H9 (cell line): ENCODE measurements at regions not wholly inside any gene's neighbourhood (a gene's known extent, or its start where the extent isn't known, plus 50 kb on each side); places are given as distances from the start of the nearest gene placed in this dataset.

Experiments used
- DNase-seq: peaks from one replicate; pipeline ENCODE4 v3.0.0-alpha.2; 2017
- H2AFZ ChIP-seq: one replicate; pipeline ENCODE4 v1.6.1; 2013; ENCODE audit warnings: mild to moderate bottlenecking, low read length, control low read depth, moderate library complexity
- H2AK5ac ChIP-seq: 2 replicates; pipeline ENCODE4 v1.6.1; 2013; ENCODE audit warnings: low read length, control low read depth, mixed read lengths; ENCODE audit not compliant: insufficient read length
- H2BK120ac ChIP-seq: one replicate; pipeline ENCODE4 v1.6.1; 2013; ENCODE audit warnings: low read depth, mild to moderate bottlenecking, low read length, control low read depth, inconsistent platforms; ENCODE audit not compliant: poor library complexity, severe bottlenecking
- H2BK12ac ChIP-seq: 2 replicates; pipeline ENCODE4 v1.6.1; 2013; ENCODE audit warnings: low read length, control low read depth, mixed read lengths, low read depth; ENCODE audit not compliant: insufficient read length
- H2BK15ac ChIP-seq: 2 replicates; pipeline ENCODE4 v1.6.1; 2013; ENCODE audit warnings: low read depth, low read length, control low read depth
- H2BK20ac ChIP-seq: one replicate; pipeline ENCODE4 v1.6.1; 2013; ENCODE audit warnings: low read depth, mild to moderate bottlenecking, low read length, control low read depth, inconsistent platforms; ENCODE audit not compliant: poor library complexity, severe bottlenecking
- H2BK5ac ChIP-seq: 2 replicates; pipeline ENCODE4 v1.6.1; 2013; ENCODE audit warnings: low read length, control low read depth, mixed read lengths; ENCODE audit not compliant: insufficient read length
- H3K14ac ChIP-seq: 2 replicates; pipeline ENCODE4 v1.6.1; 2013; ENCODE audit warnings: low read length, control low read depth; ENCODE audit not compliant: insufficient read depth
- H3K18ac ChIP-seq: 2 replicates; pipeline ENCODE4 v1.6.1; 2013; ENCODE audit warnings: low read depth, mild to moderate bottlenecking, mixed read lengths, low read length, control low read depth; ENCODE audit not compliant: insufficient read length
- H3K23ac ChIP-seq: 2 replicates; pipeline ENCODE4 v1.6.1; 2013; ENCODE audit warnings: low read length, control low read depth, mixed read lengths, low read depth; ENCODE audit not compliant: insufficient read length
- H3K23me2 ChIP-seq: 2 replicates; pipeline ENCODE4 v1.6.1; 2013; ENCODE audit warnings: low read depth, mild to moderate bottlenecking, mixed read lengths, low read length, control low read depth; ENCODE audit not compliant: insufficient read length, poor library complexity, severe bottlenecking
- H3K27ac ChIP-seq: 2 replicates; pipeline ENCODE4 v1.5.1; 2013; ENCODE audit warnings: low read length, control low read depth, mixed read lengths, low read depth; ENCODE audit not compliant: insufficient read length
- H3K27me3 ChIP-seq: 2 replicates; pipeline ENCODE4 v1.6.1; 2013; ENCODE audit warnings: low read length, control low read depth, inconsistent platforms; ENCODE audit not compliant: insufficient read depth
- H3K4ac ChIP-seq: 2 replicates; pipeline ENCODE4 v1.6.1; 2013; ENCODE audit warnings: low read depth, mild to moderate bottlenecking, control low read depth, inconsistent platforms, low read length, moderate library complexity
- H3K4me1 ChIP-seq: 2 replicates; pipeline ENCODE4 v1.6.1; 2013; ENCODE audit warnings: low read length, control low read depth, inconsistent platforms; ENCODE audit not compliant: insufficient read depth
- H3K4me2 ChIP-seq: 2 replicates; pipeline ENCODE4 v1.6.1; 2013; ENCODE audit warnings: low read length, control low read depth, mixed read lengths; ENCODE audit not compliant: insufficient read length, insufficient read depth
- H3K56ac ChIP-seq: 2 replicates; pipeline ENCODE4 v1.6.1; 2013; ENCODE audit warnings: low read depth, mild to moderate bottlenecking, mixed read lengths, low read length, control low read depth; ENCODE audit not compliant: insufficient read length
- H3K79me1 ChIP-seq: 2 replicates; pipeline ENCODE4 v1.6.1; 2013; ENCODE audit warnings: low read depth, mild to moderate bottlenecking, moderate library complexity, low read length, control low read depth, inconsistent platforms; ENCODE audit not compliant: insufficient read depth, poor library complexity, severe bottlenecking
- H3K79me2 ChIP-seq: 2 replicates; pipeline ENCODE4 v1.6.1; 2013; ENCODE audit warnings: low read length, control low read depth, inconsistent platforms; ENCODE audit not compliant: insufficient read depth
- H3K9ac ChIP-seq: 2 replicates; pipeline ENCODE4 v1.6.1; 2013; ENCODE audit warnings: low read length, control low read depth, mixed read lengths; ENCODE audit not compliant: insufficient read length; ENCODE audit errors: extremely low read depth
- H3K9me3 ChIP-seq: one replicate; pipeline ENCODE4 v1.6.1; 2013; ENCODE audit warnings: low read depth, low read length, inconsistent platforms; ENCODE audit not compliant: control insufficient read depth
- H3T11ph ChIP-seq: one replicate; pipeline ENCODE4 v1.6.1; 2013; ENCODE audit warnings: mild to moderate bottlenecking, low read length, control low read depth, inconsistent platforms
- H4K20me1 ChIP-seq: one replicate; pipeline ENCODE4 v1.6.1; 2013; ENCODE audit not compliant: control insufficient read depth, insufficient read length, insufficient read depth
- H4K5ac ChIP-seq: 2 replicates; pipeline ENCODE4 v1.6.1; 2013; ENCODE audit warnings: low read depth, mild to moderate bottlenecking, mixed read lengths, low read length, control low read depth; ENCODE audit not compliant: insufficient read length
- H4K8ac ChIP-seq: replicated peaks from 2 replicates; pipeline ENCODE4 v1.6.1; 2013; ENCODE audit warnings: low read length, control low read depth, mixed read lengths, low read depth; ENCODE audit not compliant: insufficient read length
- H4K91ac ChIP-seq: 2 replicates; pipeline ENCODE4 v1.6.1; 2013; ENCODE audit warnings: low read depth, mild to moderate bottlenecking, moderate library complexity, mixed read lengths, low read length, control low read depth; ENCODE audit not compliant: insufficient read length
- H3K27ac Mint-ChIP-seq, 3 experiments: 2 replicates in 2 of 3; 3 replicates in 1 of 3; pipeline ENCODE4 v1.8.0; 2020 to 2021; ENCODE audit warnings: mixed read lengths in 3 of 3, mild to moderate bottlenecking in 1 of 3, moderate library complexity in 1 of 3
- H3K27me3 Mint-ChIP-seq: 2 replicates; pipeline ENCODE4 v1.8.0; 2021; ENCODE audit warnings: low read depth, mild to moderate bottlenecking, moderate library complexity, mixed read lengths
- H3K36me3 Mint-ChIP-seq, 3 experiments: 2 replicates in 2 of 3; 3 replicates in 1 of 3; pipeline ENCODE4 v1.8.0; 2020 to 2021; ENCODE audit warnings: low read depth in 3 of 3, mixed read lengths in 3 of 3; ENCODE audit not compliant: insufficient read depth in 1 of 3
- H3K4me1 Mint-ChIP-seq, 2 experiments: 2 replicates each; pipeline ENCODE4 v1.8.0; 2020; ENCODE audit warnings: mixed read lengths in 2 of 2
- H3K4me3 Mint-ChIP-seq, 2 experiments: 2 replicates in 1 of 2; 3 replicates in 1 of 2; pipeline ENCODE4 v1.8.0; 2020 to 2021; ENCODE audit warnings: mild to moderate bottlenecking in 2 of 2, mixed read lengths in 2 of 2, moderate library complexity in 1 of 2
- H3K9me3 Mint-ChIP-seq, 2 experiments: 2 replicates in 1 of 2; 3 replicates in 1 of 2; pipeline ENCODE4 v1.8.0; 2020; ENCODE audit warnings: mild to moderate bottlenecking in 2 of 2, mixed read lengths in 2 of 2, moderate library complexity in 1 of 2
- WGBS: extraction: QIAGEN DNeasy Blood & Tissue Kit; methylation state at CpG from one replicate; pipeline ENCODE4 v1.1.7; 2013; ENCODE audit warnings: missing lambda C conversion rate, low lambda C conversion rate, mixed read lengths; ENCODE audit not compliant: insufficient read length; ENCODE audit errors: extremely low coverage; 5-methylcytosine and 5-hydroxymethylcytosine counted together
- TF ChIP-seq, protein P1 (sequence below): fragments of 200-600 bp; sonication (generic); conservative IDR thresholded peaks from 3 replicates; pipeline ENCODE4 v1.8.0; 2021; ENCODE audit warnings: antibody characterized with exemption, mild to moderate bottlenecking

- no peak for DNase-seq
- WGBS = no CpG with 5 or more reads among the region's 1 CpG
These were observed 194.1 kb upstream of the ZPLD1 start for GRCh38 chr3:102240720-102241119.

More at GRCh38 chr3:102240720-102241119, 194.1 kb upstream of the ZPLD1 start:
- no peak overlapping the region for H3K14ac ChIP-seq
- no peak overlapping the region for H2BK12ac ChIP-seq
- H3K4me3 Mint-ChIP-seq = no peak overlapping the region
- no peaks in the 10 kb centered on the region for H4K20me1 ChIP-seq
- H3T11ph ChIP-seq = no peak overlapping the region
- peaks cover 0 to 8% (median 3%) of the 10 kb centered on the region in 3 experiments; a peak in 4 of 7 replicates for H3K36me3 Mint-ChIP-seq
- H3K27ac Mint-ChIP-seq = 0 out of 7 replicates have a peak overlapping the region, but pooled peaks of 1 of the 3 experiments have one; percentile 4
- no peak overlapping the region for H2BK120ac ChIP-seq
- no peaks in the 10 kb centered on the region for H3K79me2 ChIP-seq
- H3K9me3 Mint-ChIP-seq = no peaks in the 10 kb centered on the region
- no peak overlapping the region for H2AFZ ChIP-seq
- H3K23ac ChIP-seq = no peak overlapping the region
- no peaks in the 10 kb centered on the region; the same call in 1 of the 2 replicates for H3K4me1 ChIP-seq
- H3K79me1 ChIP-seq = no peaks in the 10 kb centered on the region
- peaks cover 33 to 42% of the 10 kb centered on the region in 2 experiments for H3K4me1 Mint-ChIP-seq
- no peaks in the 10 kb centered on the region for H3K9me3 ChIP-seq
- H3K27me3 Mint-ChIP-seq = no peaks in the 10 kb centered on the region; the same call in 1 of the 2 replicates
- no peak overlapping the region for H3K4me2 ChIP-seq
- no peaks in the 10 kb centered on the region for H3K23me2 ChIP-seq
- H2BK20ac ChIP-seq = no peak overlapping the region
- H3K56ac ChIP-seq = no peak overlapping the region
- no peak overlapping the region for H2BK15ac ChIP-seq
- no peak overlapping the region for H2AK5ac ChIP-seq
- no peak overlapping the region for H3K4ac ChIP-seq
- H4K5ac ChIP-seq = no peak overlapping the region
- TF ChIP-seq, protein P1, sequence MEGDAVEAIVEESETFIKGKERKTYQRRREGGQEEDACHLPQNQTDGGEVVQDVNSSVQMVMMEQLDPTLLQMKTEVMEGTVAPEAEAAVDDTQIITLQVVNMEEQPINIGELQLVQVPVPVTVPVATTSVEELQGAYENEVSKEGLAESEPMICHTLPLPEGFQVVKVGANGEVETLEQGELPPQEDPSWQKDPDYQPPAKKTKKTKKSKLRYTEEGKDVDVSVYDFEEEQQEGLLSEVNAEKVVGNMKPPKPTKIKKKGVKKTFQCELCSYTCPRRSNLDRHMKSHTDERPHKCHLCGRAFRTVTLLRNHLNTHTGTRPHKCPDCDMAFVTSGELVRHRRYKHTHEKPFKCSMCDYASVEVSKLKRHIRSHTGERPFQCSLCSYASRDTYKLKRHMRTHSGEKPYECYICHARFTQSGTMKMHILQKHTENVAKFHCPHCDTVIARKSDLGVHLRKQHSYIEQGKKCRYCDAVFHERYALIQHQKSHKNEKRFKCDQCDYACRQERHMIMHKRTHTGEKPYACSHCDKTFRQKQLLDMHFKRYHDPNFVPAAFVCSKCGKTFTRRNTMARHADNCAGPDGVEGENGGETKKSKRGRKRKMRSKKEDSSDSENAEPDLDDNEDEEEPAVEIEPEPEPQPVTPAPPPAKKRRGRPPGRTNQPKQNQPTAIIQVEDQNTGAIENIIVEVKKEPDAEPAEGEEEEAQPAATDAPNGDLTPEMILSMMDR = no peak
- no peak overlapping the region for H2BK5ac ChIP-seq
- no peak overlapping the region for H4K91ac ChIP-seq
- no peak overlapping the region for H3K9ac ChIP-seq
- H3K27me3 ChIP-seq = no peaks in the 10 kb centered on the region
- no peak overlapping the region for H4K8ac ChIP-seq
- H3K27ac ChIP-seq = no peak overlapping the region
- H3K18ac ChIP-seq = no peak overlapping the region
